Muscle of leg (tissue), 3 donors: ENCODE measurements at regions not wholly inside any gene's neighbourhood (a gene's known extent, or its start where the extent isn't known, plus 50 kb on each side); places are given as distances from the start of the nearest gene placed in this dataset.

ENCODE experiments used
- DNase-seq: peaks from one replicate; pipeline ENCODE4 v3.0.0; 2013
- H3K27ac ChIP-seq: one replicate; pipeline ENCODE4 v1.5.1; 2013; ENCODE audit warnings: mild to moderate bottlenecking, low read length, control low read depth
- H3K27me3 ChIP-seq: one replicate; pipeline ENCODE4 v1.6.1; 2013; ENCODE audit warnings: low read length; ENCODE audit not compliant: control insufficient read depth, insufficient read depth
- H3K36me3 ChIP-seq: one replicate; pipeline ENCODE4 v1.6.1; 2013; ENCODE audit warnings: low read length; ENCODE audit not compliant: control insufficient read depth, insufficient read depth
- H3K4me1 ChIP-seq: one replicate; pipeline ENCODE4 v1.6.1; 2013; ENCODE audit warnings: low read length; ENCODE audit not compliant: control insufficient read depth, insufficient read depth
- H3K4me3 ChIP-seq: one replicate; pipeline ENCODE4 v1.5.1; 2013; ENCODE audit warnings: low read length, control low read depth
- H3K9me3 ChIP-seq: replicated peaks from 2 replicates; pipeline ENCODE4 v1.6.1; 2013; ENCODE audit warnings: low read depth, low read length; ENCODE audit not compliant: control insufficient read depth
- WGBS: methylation state at CpG from one replicate; pipeline ENCODE4 v1.1.5; 2013; ENCODE audit warnings: missing lambda C conversion rate; ENCODE audit not compliant: insufficient coverage; 5-methylcytosine and 5-hydroxymethylcytosine counted together

DNA sequence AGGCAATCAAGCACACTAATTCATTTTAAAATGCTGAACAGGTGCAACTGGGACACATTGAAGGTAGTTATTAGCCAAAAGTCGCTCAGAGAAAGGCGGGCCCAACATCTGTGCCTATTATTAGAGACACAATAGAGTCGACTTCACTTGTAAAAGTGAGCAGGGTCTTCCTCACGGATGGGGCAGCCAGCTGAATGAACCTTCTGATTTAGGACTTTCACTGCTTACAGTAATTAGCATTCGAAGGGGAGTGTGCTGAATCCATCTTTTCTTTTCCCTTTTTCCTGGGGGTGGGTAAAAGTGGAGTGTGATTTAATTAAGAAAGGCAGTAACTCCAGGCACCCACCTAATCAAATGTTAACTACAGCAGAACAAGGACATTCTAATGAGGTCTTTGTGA lies 677.7 kb downstream of the DCDC2C start:
- Histone ChIP-seq H3K9me3 (no peaks in the 10 kb centered on the region), H3K27me3 (no peaks in the 10 kb centered on the region), H3K4me3 (no peak overlapping the region), H3K4me1 (no peaks in the 10 kb centered on the region), H3K36me3 (no peaks in the 10 kb centered on the region), H3K27ac (no peak overlapping the region)
- DNase-seq = no peak
- WGBS = 19% methylated on average over 2 of the region's 5 CpGs

- H3K27ac ChIP-seq = no peak overlapping the region
- no peaks in the 10 kb centered on the region for H3K36me3 ChIP-seq
- no peaks in the 10 kb centered on the region for H3K27me3 ChIP-seq
- no peak for DNase-seq
- H3K4me3 ChIP-seq = no peak overlapping the region
- no peaks in the 10 kb centered on the region for H3K4me1 ChIP-seq
- WGBS = no CpG with 5 or more reads among the region's 3 CpGs
- no peaks in the 10 kb centered on the region for H3K9me3 ChIP-seq
Measured at GRCh38 chr2:4381773-4382172, 678.4 kb downstream of the DCDC2C start.

GRCh38 chr2:4391013-4391412 lies 687.6 kb downstream of the DCDC2C start:
- 100% methylated on average over 3 of the region's 3 CpGs for WGBS
- DNase-seq = no peak
- Histone ChIP-seq H3K9me3 (peaks cover 9% of the 10 kb centered on the region), H3K4me1 (no peaks in the 10 kb centered on the region), H3K27ac (no peak overlapping the region), H3K36me3 (no peaks in the 10 kb centered on the region), H3K4me3 (no peak overlapping the region), H3K27me3 (no peaks in the 10 kb centered on the region)

DNA sequence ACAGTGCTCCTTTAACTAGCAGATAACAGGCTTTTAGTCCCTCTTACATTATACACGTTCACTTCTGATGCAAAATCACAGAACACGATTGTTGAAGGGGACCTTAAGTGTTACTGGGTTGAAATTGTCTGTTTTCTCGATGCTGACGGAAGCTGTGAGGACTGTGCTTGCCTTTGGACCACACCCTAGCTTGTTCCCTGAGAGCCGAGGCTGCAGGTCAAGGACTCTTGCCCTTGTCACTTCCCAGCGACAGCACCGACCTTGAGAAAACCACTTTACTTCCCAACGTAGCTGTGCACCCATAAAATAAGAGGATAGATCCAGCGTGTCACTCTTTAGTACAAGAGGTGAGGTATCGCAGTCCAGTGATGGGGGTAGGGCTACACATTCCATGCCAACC lies 701.0 kb downstream of the DCDC2C start:
- no peaks in the 10 kb centered on the region for H3K9me3 ChIP-seq
- H3K27me3 ChIP-seq = no peaks in the 10 kb centered on the region
- no peaks in the 10 kb centered on the region for H3K4me1 ChIP-seq
- no peak overlapping the region for H3K27ac ChIP-seq
- H3K36me3 ChIP-seq = no peaks in the 10 kb centered on the region
- H3K4me3 ChIP-seq = no peak overlapping the region
- no peak for DNase-seq
- 65% methylated on average over 2 of the region's 10 CpGs for WGBS

DNA sequence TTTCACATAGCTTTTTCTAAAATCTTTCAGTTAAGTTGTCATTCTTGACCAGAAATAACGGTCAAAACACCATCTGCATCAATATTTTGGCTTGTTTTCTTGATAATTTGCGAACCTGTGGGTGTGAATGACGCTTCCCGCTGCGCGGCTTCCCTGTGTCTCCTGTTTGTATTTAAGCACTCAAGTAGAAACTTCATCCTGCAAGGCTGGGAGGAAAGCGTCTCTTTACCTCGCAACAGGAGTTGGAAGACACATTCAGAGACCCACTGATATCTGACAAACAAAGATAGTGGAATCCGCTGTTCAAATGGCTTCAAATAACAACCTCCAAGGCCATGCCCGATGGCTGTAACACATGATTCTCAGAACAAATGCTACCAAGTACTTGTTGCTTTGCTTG lies 704.9 kb downstream of the DCDC2C start:
- Histone ChIP-seq H3K4me1 (no peaks in the 10 kb centered on the region), H3K36me3 (no peaks in the 10 kb centered on the region), H3K4me3 (no peak overlapping the region), H3K27ac (no peak overlapping the region), H3K9me3 (no peaks in the 10 kb centered on the region), H3K27me3 (no peaks in the 10 kb centered on the region)
- DNase-seq = no peak
- WGBS = 62% methylated on average over 2 of the region's 10 CpGs

DNA sequence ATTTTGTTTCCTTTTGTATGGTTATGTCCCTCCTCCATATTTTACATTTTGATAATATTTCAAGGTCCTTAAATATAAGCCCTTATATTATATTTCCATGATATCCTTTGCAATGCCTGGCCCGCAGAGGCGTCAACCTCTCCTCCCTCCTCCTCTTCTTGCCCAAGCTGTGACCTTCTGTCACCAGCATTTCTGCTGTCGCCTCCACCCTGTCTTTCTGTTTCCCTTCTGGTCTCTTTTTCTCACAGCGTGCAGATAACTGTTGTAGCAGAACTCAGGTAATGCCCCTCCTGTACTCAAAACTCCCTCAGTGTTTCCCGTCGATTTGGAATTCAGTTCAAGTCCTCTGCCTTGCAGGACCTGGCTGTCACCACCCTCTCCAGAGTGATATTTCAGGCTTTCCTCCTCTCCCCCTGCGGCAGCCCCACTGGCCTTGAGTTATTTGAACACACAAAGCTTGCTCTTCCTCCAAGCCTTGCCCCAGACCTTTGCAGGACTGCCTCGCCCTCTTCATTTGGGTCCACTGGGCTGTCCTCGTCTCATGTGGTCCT lies 709.3 kb downstream of the DCDC2C start:
- no peaks in the 10 kb centered on the region for H3K9me3 ChIP-seq
- WGBS = 46% methylated on average over 9 of the region's 9 CpGs
- H3K27ac ChIP-seq = no peak overlapping the region
- H3K27me3 ChIP-seq = no peaks in the 10 kb centered on the region
- H3K36me3 ChIP-seq = no peaks in the 10 kb centered on the region
- DNase-seq = no peak
- H3K4me1 ChIP-seq = no peaks in the 10 kb centered on the region
- no peak overlapping the region for H3K4me3 ChIP-seq

- no peak for DNase-seq
- no peak overlapping the region for H3K4me3 ChIP-seq
- no CpG with 5 or more reads among the region's 1 CpG for WGBS
- H3K27ac ChIP-seq = no peak overlapping the region
- H3K36me3 ChIP-seq = no peaks in the 10 kb centered on the region
- H3K4me1 ChIP-seq = no peaks in the 10 kb centered on the region
- H3K9me3 ChIP-seq = no peaks in the 10 kb centered on the region
- H3K27me3 ChIP-seq = no peaks in the 10 kb centered on the region
Measured at GRCh38 chr2:4415171-4415570, 711.8 kb downstream of the DCDC2C start.

- no peak for DNase-seq
- no peak overlapping the region for H3K4me3 ChIP-seq
- H3K4me1 ChIP-seq = no peaks in the 10 kb centered on the region
- H3K27ac ChIP-seq = no peak overlapping the region
- WGBS = no CpG with 5 or more reads among the region's 1 CpG
- H3K27me3 ChIP-seq = no peaks in the 10 kb centered on the region
- no peaks in the 10 kb centered on the region for H3K36me3 ChIP-seq
- H3K9me3 ChIP-seq = no peaks in the 10 kb centered on the region
Measured at GRCh38 chr2:4415810-4416413, 712.5 kb downstream of the DCDC2C start.

GRCh38 chr2:4416431-4416830 lies 713.1 kb downstream of the DCDC2C start:
- no peaks in the 10 kb centered on the region for H3K27me3 ChIP-seq
- no peaks in the 10 kb centered on the region for H3K4me1 ChIP-seq
- WGBS = 68% methylated on average over 2 of the region's 4 CpGs
- H3K4me3 ChIP-seq = no peak overlapping the region
- H3K36me3 ChIP-seq = no peaks in the 10 kb centered on the region
- peak; percentile 8 for DNase-seq
- H3K9me3 ChIP-seq = no peaks in the 10 kb centered on the region
- no peak overlapping the region for H3K27ac ChIP-seq

DNA sequence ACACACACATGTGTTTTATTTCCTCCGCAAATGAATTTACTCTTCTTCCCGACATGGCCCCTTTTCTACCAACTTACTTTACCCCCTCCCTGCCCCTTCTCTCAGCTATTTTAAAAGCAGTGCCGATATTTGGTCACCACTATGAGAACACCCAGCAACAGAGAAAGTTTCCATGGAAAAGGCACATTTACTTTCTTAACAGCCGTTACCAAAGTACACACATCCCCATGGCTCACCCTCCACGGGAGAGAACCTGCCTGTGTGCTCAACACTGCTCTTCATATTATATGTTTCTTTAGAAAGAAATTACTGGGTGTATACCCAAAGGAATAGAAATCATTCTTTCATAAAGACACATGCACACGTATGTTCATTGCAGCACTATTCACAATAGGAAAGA lies 714.4 kb downstream of the DCDC2C start:
- Histone ChIP-seq H3K27ac (no peak overlapping the region), H3K27me3 (no peaks in the 10 kb centered on the region), H3K36me3 (no peaks in the 10 kb centered on the region), H3K4me1 (no peaks in the 10 kb centered on the region), H3K4me3 (no peak overlapping the region), H3K9me3 (no peaks in the 10 kb centered on the region)
- 80% methylated on average over 3 of the region's 6 CpGs for WGBS
- no peak for DNase-seq

DNA sequence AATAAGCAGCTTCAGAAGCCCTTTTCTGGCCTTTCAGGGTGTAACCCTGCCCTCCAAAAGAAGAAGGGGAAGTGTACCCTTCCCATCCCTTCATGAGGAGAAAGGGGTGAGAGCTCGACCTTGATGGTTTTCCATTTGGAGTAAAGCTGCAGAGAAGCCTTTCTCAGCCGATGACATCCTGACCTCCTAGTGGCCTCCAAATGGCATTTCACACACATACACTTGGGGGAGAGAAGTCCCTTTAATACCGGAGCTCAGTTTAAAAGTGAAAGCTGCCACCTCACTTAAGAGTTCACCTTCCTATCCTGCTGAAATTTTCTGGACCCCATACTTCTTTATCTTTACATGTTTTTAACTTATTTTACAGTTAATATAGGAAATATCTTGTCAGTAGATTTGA lies 716.7 kb downstream of the DCDC2C start:
- no CpG with 5 or more reads among the region's 3 CpGs for WGBS
- Histone ChIP-seq H3K36me3 (no peaks in the 10 kb centered on the region), H3K27ac (no peak overlapping the region)

More for the DNA sequence above, 716.7 kb downstream of the DCDC2C start:
- Histone ChIP-seq H3K4me1 (no peaks in the 10 kb centered on the region), H3K4me3 (no peak overlapping the region), H3K27me3 (no peaks in the 10 kb centered on the region), H3K9me3 (no peaks in the 10 kb centered on the region)
- DNase-seq = no peak
